Esophagus squamous epithelium (tissue), 4 donors: ENCODE measurements at regions not wholly inside any gene's neighbourhood (a gene's known extent, or its start where the extent isn't known, plus 50 kb on each side); places are given as distances from the start of the nearest gene placed in this dataset.

Experiments used
- POLR2A ChIP-seq, 4 donors: fragments of 450-650 bp; IDR thresholded peaks; one replicate each; pipeline ENCODE4 v1.6.1; 2017; ENCODE audit warnings: antibody characterized with exemption in 4 of 4, mild to moderate bottlenecking in 4 of 4, moderate library complexity in 3 of 4
- TF ChIP-seq, protein P1 (sequence below), 6 experiments: fragments of 450-650 bp in 4 of 6; fragments of 200-600 bp in 2 of 6; sonication (generic) in 2 of 6; IDR thresholded peaks; one replicate each; pipeline ENCODE4 v1.5.1; 2016 to 2019; ENCODE audit warnings: antibody characterized with exemption in 6 of 6, mild to moderate bottlenecking in 4 of 6, moderate library complexity in 4 of 6

- TF ChIP-seq POLR2A (IDR thresholded peaks at IDR 0.05): no peak
- TF ChIP-seq, protein P1, sequence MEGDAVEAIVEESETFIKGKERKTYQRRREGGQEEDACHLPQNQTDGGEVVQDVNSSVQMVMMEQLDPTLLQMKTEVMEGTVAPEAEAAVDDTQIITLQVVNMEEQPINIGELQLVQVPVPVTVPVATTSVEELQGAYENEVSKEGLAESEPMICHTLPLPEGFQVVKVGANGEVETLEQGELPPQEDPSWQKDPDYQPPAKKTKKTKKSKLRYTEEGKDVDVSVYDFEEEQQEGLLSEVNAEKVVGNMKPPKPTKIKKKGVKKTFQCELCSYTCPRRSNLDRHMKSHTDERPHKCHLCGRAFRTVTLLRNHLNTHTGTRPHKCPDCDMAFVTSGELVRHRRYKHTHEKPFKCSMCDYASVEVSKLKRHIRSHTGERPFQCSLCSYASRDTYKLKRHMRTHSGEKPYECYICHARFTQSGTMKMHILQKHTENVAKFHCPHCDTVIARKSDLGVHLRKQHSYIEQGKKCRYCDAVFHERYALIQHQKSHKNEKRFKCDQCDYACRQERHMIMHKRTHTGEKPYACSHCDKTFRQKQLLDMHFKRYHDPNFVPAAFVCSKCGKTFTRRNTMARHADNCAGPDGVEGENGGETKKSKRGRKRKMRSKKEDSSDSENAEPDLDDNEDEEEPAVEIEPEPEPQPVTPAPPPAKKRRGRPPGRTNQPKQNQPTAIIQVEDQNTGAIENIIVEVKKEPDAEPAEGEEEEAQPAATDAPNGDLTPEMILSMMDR (IDR thresholded peaks at IDR 0.05): no peak
Measured at GRCh38 chr13:105445796-105446195, 1089.7 kb downstream of the EFNB2 start.
